ENCODE measurements at regions not wholly inside any gene's neighbourhood (a gene's known extent, or its start where the extent isn't known, plus 50 kb on each side); places are given as distances from the start of the nearest gene placed in this dataset.

- CTCF ChIA-PET, result no interaction called here
These were observed 522.9 kb downstream of the HS3ST4 start for GRCh38 chr16:26214581-26215174.

GRCh38 chr16:26220894-26221293 lies 529.1 kb downstream of the HS3ST4 start:
- H3K79me2 ChIP-seq (ENCODE audit: insufficient read depth, low read length), result no peaks in the 10 kb centered on the region
- H3K9me3 ChIP-seq (ENCODE audit: control insufficient read depth in 1 of 2, insufficient read depth in 1 of 2, low read depth in 1 of 2, low read length in 2 of 2), result 0 out of 4 replicates have a peak, but pooled peaks cover 0 to 10% of the 10 kb centered on the region in 2 experiments
- no peaks in the 10 kb centered on the region for H3K4me1 ChIP-seq (ENCODE audit: control insufficient read depth in 1 of 2, insufficient read depth in 2 of 2, low read length in 2 of 2)
- BruUV-seq (replicated peaks), result no TSS peak
- no peak overlapping the region for H2AFZ ChIP-seq (ENCODE audit: low read depth, low read length, poor library complexity, severe bottlenecking)
- ATAC-seq (no peak), DNase-seq (ENCODE audit: low read depth, low spot score) (no peak)
- no peaks in the 10 kb centered on the region for H3K27me3 ChIP-seq (ENCODE audit: insufficient read depth, low read length)
- ChIA-PET RAD21 (ENCODE audit: low non-redundant PET in 1 of 2, low total read pairs in 2 of 2, uncharacterized antibody in 2 of 2, unreplicated experiment in 2 of 2) (no interaction called here), POLR2A (no interaction called here), CTCF (no interaction called here)
- no peak for TF ChIP-seq YY1 (IDR thresholded peaks at IDR 0.05; ENCODE audit: extremely low read depth, insufficient replicate concordance, low read depth, low read length)
- no peak for TF ChIP-seq FOSL1 (IDR thresholded peaks at IDR 0.05; ENCODE audit: low read depth)
- no peak for TF ChIP-seq POLR2A (IDR thresholded peaks at IDR 0.05; ENCODE audit: borderline replicate concordance, extremely low read depth, insufficient read depth, insufficient read length)
- no peak for TF ChIP-seq SP1 (IDR thresholded peaks at IDR 0.05; ENCODE audit: low read depth)
- no peak for TF ChIP-seq REST (IDR thresholded peaks at IDR 0.05; ENCODE audit: low read depth)
- no peak for TF ChIP-seq MAX (IDR thresholded peaks at IDR 0.05)
- no peak for TF ChIP-seq CTCF (IDR thresholded peaks at IDR 0.05 in 2 of 3, conservative IDR thresholded peaks at IDR 0.05 in 1 of 3; ENCODE audit: borderline replicate concordance in 1 of 3, insufficient read depth in 1 of 3, low read depth in 2 of 3, low read length in 2 of 3)
- no peak for TF ChIP-seq ZFX (IDR thresholded peaks at IDR 0.05)
- no peak overlapping the region for H3K4me2 ChIP-seq (ENCODE audit: low read length)
- no peaks in the 10 kb centered on the region for H3K9me2 ChIP-seq (ENCODE audit: insufficient read depth)
- intact Hi-C loops (cut with micrococcal nuclease), result no loop called here
- no peak overlapping the region for H3K4me3 ChIP-seq (replicated peaks in 1 of 2; ENCODE audit: low read depth in 1 of 2, low read length in 2 of 2)
- no peak overlapping the region for H3K27ac ChIP-seq (ENCODE audit: low read depth, low read length)
- H3K36me3 ChIP-seq (ENCODE audit: control insufficient read depth in 1 of 2, insufficient read depth in 2 of 2, low read length in 2 of 2), result no peaks in the 10 kb centered on the region
- H4K20me1 ChIP-seq (ENCODE audit: insufficient read depth), result no peaks in the 10 kb centered on the region
- no peak overlapping the region for H3K9ac ChIP-seq (ENCODE audit: low read length)

More at GRCh38 chr16:26214581-26215174, 522.9 kb downstream of the HS3ST4 start:
- H3K79me2 ChIP-seq (ENCODE audit: insufficient read depth, low read length), result no peaks in the 10 kb centered on the region
- H3K9ac ChIP-seq (ENCODE audit: low read length), result no peak overlapping the region
- H3K36me3 ChIP-seq (ENCODE audit: control insufficient read depth in 1 of 2, insufficient read depth in 2 of 2, low read length in 2 of 2), result no peaks in the 10 kb centered on the region
- no TSS peak for BruUV-seq (replicated peaks)
- peaks cover 0 to 14% of the 10 kb centered on the region in 2 experiments; a peak in 2 of 4 replicates for H3K9me3 ChIP-seq (ENCODE audit: control insufficient read depth in 1 of 2, insufficient read depth in 1 of 2, low read depth in 1 of 2, low read length in 2 of 2)
- intact Hi-C loops (cut with micrococcal nuclease), result no loop called here
- RAD21 ChIA-PET (ENCODE audit: low non-redundant PET in 1 of 2, low total read pairs in 2 of 2, uncharacterized antibody in 2 of 2, unreplicated experiment in 2 of 2), result no interaction called here
- no peak for TF ChIP-seq ATF3 (IDR thresholded peaks at IDR 0.05)
- ATAC-seq (no peak), DNase-seq (ENCODE audit: low read depth, low spot score) (no peak)
- H3K9me2 ChIP-seq (ENCODE audit: insufficient read depth), result no peaks in the 10 kb centered on the region
- no peak overlapping the region for H3K4me2 ChIP-seq (ENCODE audit: low read length)
- no peak overlapping the region for H3K4me3 ChIP-seq (replicated peaks in 1 of 2; ENCODE audit: low read depth in 1 of 2, low read length in 2 of 2)
- no peak overlapping the region for H2AFZ ChIP-seq (ENCODE audit: low read depth, low read length, poor library complexity, severe bottlenecking)
- H3K4me1 ChIP-seq (ENCODE audit: control insufficient read depth in 1 of 2, insufficient read depth in 2 of 2, low read length in 2 of 2), result no peaks in the 10 kb centered on the region
- no peaks in the 10 kb centered on the region; the same call in 1 of the 2 replicates for H4K20me1 ChIP-seq (ENCODE audit: insufficient read depth)
- POLR2A ChIA-PET, result no interaction called here
- no peak overlapping the region for H3K27ac ChIP-seq (ENCODE audit: low read depth, low read length)
- H3K27me3 ChIP-seq (ENCODE audit: insufficient read depth, low read length), result no peaks in the 10 kb centered on the region
